Ecto neural progenitor cell (in vitro differentiated cells): ENCODE measurements at regions not wholly inside any gene's neighbourhood (a gene's known extent, or its start where the extent isn't known, plus 50 kb on each side); places are given as distances from the start of the nearest gene placed in this dataset.

Source experiments
- DNase-seq: peaks from one replicate; pipeline ENCODE4 v3.0.0-alpha.2; 2018; ENCODE audit warnings: low spot score

DNA sequence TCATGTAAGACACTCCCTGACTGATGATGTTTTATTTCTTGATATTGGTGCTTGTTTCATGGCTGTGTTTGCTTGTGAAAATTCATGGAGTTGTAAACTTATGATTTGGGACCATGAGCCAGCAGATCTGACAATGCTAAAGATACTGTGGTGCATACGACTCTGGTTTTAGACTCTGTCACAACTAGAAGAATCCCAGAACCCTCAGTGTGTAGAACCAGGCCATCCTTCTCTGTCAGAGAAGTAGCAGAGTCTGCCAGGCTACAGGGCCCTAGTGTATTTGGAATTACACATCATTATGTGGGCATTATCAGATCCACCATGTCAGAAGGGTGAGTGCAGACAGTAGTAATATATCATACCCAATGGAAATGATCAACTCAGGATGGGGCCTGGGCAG, 209.8 kb upstream of the POU2AF2 start:
- DNase-seq = no peak

DNA sequence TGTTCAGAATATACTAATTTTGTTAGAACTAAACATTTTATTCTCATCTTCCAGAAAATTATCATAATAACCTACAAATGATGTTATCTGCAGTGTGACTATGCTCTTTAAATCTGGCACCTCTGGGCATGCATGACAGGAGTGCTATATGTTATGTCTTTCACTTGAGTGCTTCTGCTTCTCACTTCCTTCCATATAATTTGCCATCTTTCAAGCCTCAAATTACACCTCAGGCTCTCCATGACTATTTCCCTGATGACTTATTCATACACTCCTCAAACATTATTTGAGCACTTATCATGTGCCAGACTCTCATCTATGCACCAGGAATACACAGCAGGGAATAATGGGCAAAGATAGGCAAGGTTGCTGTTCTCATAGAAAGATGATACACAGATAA, 219.3 kb upstream of the POU2AF2 start:
- DNase-seq = no peak

DNA sequence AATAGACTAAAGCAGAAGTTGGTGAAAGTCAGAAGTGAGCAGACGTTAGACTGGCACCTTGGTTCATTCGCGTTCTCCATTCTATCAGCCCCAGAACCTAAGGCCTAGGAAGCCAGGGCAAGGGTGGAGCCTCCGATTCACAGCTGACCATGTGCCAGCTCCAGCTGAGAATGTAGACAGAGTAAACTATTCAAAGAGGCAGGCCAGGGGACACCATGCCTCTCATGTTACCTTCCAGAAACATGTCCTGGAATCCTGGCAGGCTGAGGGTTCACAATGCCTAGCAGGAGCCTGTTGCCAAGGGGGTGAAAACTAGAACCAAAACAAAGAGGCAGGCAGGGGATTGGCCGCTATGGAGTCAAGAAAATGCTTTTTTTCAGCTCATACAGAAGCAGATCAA, 224.4 kb upstream of the POU2AF2 start:
- no peak for DNase-seq

DNA sequence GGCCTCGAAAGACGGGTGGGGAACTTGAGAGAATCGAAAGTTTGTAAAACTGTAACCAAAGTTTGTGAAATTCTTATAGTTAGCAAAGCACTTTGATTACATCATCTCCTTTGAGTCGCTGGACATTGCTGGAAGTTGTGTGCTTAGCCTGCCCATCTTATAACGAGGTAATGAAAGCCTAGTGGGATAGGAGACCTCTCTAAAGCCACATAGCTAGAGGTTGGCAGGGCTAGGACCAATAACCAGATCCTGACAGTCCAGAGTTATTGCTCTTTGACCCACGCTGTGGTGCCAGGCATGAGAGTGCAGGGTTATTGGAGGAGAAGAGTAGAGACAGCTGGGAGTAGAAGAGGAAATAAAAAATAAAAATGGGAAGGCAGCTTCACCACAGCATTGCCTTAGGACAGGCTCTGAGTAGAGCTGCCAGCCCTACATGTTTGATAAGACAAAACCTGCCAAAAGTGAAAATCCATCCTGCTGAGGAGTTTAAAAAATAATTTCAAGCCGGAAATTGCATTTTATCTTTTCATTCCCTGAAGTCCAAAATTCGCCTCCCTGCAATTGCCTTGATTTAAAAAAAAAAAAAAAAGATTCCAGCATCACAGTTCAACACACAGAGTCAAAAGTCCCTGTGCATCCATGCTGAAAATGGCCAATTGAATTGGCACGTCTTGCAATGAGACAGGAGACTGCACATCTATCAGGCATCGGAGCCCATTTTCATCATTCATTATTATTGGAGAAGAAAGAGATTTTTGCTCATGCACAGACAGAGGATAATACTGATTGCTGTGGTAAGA, 225.5 kb upstream of the POU2AF2 start:
- no peak for DNase-seq

DNA sequence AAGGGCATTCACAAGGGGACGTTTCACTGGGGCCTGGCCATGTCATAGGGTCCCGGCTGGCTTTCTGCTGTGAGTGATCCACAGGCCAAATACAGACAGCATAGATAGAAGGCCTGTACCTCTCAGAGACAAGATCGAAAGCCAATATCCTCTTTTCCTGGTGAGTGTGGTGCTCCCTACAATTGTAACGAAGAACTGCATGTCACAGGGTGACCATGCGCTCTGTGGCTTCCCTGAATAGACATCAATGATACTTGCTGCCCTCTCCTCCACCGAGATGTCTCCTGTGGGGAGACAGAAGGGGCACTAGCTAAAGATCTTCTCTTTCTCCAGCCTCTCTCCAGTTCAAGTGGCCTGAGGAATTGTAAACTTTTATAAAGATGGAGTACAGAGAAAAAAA, 226.1 kb upstream of the POU2AF2 start:
- no peak for DNase-seq

DNA sequence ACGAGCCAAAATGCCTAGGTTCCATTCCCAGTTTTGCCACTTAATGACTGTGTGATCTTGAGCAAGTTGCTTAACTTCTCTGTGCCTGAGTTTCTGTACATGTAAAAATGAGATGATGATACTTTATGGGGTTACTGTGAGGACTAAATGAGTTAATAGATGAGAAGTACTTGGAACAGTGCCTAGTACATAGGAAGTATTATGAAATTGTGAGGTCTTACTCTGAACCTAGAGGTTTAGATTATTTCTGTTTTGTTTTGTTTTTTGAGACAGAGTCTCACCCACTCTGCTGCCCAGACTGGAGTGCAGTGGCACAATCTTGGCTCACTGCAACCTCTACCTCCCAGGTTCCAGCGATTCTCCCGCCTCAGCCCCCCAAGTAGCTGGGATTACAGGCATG, 227.0 kb upstream of the POU2AF2 start:
- DNase-seq = no peak

DNA sequence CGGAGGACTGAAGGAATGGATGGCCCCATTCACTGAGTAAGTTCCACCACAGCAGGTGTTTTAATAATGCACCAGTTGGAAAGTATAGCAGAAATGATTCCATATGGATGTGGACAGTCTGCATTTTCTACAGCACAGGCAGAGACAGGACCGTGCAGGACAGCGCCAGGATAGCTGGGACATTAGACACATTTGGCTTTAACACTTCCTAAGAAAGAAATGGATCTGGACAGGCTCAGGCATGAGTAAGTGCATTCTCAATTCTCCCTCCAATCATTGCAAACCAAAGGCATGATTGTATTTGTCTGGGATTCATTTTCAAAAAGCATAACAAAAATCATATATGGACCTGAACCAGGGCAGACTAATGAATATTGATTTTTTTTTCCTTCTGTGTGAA, 233.0 kb upstream of the POU2AF2 start:
- DNase-seq = no peak

DNA sequence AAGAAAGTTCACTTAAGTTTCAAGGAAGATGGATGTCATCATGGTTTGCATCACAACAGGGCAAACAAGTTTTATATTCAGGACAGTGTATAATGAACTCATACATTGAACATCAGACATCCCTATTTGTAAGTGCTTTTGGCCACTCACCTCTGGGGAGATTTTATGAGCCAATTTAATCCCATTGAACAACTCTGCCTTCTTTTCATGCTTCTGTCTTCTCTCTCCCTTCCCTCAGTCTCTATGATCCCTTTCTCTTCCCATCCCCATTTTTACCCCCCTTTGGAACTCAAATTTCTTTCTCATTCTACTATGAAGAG, 234.3 kb upstream of the POU2AF2 start:
- DNase-seq = no peak

DNA sequence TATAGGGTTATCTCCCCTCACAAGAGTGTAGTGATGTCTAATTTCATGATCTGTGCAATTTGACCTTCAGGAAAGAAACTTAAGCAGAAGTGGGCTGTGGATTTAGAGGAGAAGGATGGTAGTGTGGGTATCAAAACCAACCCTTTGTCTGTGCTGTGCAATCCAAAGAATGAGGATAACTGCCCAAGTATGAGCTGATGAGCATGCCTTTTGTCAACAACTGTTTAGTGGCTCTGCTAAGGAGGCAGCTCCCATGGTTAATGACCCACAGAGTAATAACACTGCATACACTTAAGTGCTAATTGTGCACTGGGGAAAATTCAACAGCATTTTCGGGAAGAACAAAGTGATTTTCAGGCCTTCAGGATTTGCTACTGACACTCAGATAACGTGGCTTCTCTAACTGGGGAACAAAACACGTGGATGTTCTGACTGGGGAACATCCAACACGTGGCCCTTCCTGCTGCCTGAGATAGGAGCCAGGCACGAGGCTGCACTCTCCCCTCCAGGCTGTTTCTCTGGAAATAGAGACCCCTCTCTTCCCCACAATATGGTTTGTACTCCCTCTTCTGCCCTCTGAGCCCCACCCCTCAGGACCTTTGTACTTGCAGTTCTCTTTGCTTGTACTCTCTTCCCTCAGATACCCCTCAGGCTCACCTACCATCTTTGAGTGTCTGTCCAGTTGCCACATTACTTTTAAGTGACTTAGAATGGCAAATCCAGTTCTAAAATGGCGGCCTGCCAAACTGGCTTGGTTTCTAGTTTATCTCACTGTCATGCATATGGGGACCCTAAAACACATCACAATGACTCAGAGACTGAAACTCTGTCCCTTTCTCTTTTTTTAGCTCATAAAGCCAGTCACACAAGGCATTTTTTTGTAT, 234.9 kb upstream of the POU2AF2 start:
- no peak for DNase-seq

DNA sequence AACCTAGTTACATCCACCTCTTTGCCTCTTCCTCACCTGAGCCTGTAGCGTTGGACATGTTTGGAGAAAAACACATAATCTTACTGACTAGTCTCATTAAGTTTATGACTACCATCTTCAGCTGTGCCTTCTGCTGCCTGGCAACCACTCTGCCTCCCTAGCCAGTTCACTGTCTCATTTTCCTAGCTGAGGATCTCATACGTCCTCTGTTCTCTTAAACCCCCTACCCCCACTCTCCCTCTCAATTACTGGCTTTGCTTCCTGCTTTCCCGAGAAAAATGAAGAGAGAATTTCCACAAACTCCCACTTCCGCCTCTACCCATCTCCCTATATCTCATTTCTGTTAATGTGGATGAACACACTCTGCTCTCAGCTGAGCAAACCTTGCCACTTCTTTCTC, 239.3 kb upstream of the POU2AF2 start:
- no peak for DNase-seq

DNA sequence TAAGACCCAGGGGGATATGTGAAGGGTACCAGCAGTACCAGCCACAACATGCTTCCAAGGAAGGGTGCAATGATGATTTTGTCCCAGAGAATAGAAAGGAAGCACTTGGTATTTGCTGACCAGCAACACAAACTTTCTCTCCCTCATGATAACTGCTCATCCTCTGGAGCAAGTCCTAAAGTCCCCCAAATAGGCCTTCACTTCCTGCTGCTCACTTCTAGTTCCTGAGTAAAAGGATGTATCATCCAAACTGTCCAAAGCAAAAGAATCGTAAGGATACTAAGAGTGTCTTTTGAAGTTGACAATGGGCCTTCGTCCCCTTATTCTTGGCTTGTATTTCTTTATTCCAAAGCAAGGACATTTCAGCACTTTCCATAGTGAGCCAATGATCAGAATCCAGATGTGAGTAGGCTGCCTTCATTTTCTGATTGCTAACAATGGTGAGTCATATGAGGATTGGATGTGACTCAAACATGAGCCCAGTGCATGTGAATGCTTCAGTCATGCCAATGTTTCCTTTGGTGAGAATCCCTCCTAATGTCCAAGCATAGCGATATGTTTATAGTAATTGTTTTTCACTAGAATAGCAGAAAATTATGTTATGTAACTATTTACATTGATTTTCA, 243.4 kb upstream of the POU2AF2 start:
- no peak for DNase-seq

DNA sequence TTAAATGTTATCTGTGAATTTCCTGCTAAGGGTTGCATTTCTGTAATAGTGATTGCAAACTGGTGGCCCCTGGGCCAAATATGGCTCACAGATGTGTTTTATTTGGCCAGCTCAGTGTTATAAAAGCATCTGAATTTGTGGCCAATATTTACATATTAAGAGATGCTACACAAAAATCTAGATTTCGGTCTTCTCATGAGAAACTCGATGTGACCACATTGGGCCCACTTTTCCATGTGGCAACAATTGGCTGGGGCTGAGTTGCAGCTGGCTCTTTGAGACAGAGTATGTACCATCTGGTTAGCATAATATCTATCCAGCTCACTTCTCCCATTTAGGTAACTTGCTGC, 244.5 kb upstream of the POU2AF2 start:
- DNase-seq = no peak

DNA sequence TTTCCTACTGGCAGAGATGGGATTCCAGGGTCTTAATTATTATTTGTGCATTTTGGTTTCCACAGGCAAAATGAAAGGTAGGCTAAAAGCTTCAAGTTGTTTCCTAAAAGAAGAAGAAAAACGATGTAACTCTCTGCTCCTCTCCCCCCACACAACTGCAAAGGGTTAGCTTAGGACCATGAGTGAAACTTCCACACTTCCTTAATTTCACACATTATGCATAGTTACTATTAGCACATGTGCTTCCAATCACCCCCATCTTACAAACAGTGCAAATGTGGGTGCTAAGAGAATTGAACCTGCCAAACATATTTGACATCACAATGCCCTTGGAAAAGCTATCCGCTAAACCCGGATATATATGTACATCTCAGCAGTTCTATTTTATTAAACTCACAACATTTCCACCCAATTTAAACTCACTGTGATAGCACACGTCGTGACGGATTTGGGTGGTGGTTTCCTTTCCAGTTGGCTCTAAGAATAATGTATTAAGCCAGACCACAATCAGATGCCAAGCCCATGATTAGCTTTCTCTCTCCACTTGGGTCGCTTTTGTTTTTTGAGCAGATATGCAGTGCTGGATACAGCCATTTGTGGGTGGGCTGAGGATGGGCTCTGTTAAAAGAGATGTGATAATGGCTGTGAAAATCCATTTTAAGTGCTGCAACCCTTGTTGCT, 245.0 kb upstream of the POU2AF2 start:
- DNase-seq = no peak

DNA sequence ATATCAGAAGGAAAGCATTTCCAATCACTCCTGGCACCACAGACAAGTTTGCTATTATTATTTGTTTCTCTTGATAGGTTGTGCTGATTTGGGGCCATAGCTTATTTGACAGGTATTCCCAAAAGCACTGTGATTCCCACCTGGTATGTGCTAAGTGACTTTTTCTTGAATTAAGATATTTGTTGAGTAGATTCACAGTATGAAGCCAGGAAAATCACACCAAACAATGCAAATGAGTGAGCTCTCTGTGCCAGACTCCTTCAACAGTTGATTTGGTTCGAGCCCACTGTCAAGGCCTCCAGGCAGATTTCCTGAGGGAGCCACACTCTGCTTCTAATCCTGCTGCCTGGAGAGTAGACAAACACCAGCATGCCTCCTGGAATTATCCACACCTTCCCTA, 253.0 kb upstream of the POU2AF2 start:
- DNase-seq = no peak

DNA sequence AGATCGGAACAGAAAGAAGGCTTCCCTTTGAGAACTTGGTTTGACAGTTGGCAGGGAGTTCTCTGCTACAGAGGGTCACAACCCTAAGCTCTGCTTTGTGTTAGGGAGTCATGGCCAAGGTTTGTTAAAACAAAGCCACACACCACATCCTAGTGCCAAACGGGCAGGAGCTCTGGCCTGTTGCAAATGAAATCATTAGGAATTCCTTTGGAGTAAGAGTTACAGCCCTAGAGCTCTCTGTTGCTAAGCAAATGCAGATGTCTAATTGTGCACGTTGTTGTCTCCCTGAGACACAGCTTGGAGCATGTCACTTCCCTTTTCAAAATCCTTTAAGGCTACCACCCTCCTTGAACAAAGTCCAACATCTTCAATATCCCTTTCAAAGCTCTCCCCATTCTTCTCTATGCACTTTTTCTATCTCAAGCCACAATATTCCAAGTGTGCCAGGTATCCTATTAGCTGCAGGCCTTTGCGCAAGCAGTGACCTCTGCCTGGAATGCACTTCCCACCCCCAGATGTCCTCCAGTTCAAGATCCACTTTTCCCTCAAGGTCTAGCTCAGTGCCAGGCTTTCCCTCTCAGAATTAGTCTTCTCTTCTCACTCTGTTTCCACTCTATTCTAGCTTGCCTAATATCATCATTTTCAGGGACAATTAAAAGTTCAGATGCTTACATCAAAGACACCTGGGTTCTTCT, 253.7 kb upstream of the POU2AF2 start:
- DNase-seq = no peak

DNA sequence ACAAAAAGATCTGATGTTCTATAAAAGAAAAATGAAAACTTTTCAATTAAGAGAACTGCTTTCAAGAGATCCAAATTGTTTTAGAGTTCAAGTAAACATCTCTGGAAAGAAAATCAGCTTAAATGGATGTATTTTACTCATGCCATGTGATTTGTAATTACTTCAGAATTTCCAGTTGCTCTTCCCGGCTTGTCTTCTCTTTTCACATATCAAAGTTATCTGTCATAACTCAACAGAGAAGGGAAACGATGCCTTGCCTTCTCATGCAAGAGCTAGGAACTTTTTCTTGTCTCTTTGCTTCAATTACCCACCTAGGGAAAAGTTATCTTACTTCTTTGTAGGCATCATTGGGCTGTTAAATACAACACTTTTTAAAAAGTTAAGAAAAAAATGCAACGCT, 255.2 kb upstream of the POU2AF2 start:
- no peak for DNase-seq

DNA sequence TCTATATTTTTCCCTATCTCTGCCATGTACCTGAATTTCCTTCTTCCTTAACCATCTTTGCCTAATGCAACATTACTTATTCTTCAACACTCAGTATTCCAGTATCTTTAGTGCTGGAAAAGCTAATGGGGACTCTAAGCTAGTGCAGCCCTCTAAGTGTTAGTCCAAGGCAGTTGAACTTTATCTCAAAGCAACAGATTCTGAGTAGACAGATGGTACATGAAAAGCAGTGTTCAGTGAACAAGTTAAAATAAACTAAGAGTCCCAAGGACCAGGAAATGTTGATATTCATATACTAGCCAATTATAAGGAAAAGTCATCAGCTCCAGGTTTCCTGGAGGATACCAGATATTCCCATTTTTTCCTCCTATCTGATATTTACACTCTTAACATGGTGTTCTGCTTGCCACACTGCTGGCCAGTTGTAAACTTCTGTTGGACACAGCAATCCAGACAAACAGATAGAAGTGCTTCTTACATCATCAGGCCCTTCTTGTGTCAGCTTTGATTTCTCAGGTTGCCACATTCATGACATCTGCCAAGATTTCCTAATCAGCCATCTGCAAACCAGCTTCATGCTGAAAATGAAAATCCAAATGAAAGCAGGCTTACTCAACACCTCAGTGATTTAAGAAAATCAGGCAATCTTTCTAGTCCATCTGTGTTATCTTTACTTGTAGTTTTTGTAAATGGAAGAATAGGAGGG, 255.9 kb upstream of the POU2AF2 start:
- DNase-seq = no peak

DNA sequence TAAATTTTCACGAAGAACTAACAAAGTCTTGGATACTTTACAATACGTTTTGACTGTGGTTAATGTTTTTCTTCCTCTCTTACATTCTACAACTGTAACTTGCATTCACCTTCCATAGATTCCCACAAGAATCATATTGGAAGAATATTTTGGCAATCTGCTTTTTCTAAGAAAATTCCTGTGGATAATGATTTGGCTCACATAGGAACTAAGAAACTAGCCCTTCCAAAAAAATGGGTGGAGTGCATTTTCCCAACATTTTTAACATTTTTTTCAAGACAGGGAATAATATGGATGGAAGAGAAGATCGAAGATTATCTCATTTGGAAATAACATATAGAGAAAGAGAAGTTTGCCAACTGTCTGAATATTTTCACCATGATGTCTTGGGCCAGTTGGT, 256.9 kb upstream of the POU2AF2 start:
- no peak for DNase-seq

DNA sequence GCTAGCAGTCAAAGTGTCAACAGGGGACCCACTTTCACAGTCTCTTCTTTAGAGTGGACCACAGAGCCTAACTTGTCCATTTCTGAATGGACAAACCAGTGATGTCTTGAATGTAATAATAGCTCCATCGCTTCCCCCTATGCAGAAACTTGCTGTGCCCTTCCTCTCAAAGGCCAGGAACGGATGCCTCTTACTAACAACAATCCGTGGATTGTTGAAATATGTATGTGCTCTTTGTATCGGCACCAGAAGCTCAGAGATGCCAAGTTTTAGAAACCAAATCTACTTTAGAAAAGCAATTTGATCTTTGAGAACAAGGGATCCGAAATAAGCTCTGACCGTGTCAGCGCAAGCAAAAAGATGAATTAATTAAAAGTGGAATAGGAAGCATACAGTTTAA, 259.5 kb upstream of the POU2AF2 start:
- no peak for DNase-seq

DNA sequence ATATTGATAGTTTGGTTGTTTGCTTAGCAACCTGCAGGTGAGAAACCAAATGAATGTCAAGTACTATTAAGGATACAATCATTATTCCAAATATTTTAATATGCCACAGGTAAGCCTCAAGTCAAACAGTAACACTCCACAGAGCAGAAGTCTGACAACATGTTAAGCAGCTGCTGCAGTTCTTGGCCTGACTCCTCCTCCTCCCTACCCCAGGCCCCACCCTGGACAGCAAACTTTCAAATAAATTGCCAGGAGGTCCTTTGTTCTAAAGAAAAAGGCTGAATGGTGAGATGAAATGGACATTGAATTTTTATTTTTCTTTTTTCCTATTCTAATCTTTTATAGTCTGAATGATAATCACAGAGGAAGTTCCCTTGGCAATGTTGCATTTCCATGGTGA, 260.0 kb upstream of the POU2AF2 start:
- DNase-seq = no peak

DNA sequence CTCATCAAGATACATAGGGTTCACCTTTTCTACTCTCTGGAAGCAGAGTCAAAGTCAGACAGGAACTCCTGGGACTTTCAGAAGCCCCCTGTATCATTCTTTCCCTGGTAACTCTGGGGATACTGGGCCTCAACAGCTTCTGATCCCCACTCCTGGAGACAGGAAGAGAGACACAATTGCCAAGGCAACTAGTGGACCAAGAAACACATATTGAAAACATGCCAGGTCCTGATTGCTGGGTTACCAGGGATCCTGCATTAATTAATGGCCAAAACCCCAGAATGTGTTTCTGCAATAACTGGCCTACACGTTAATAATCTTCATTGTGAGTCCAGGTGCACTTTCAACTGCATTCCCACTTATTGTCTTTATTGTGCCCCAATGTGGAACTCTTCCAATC, 260.8 kb upstream of the POU2AF2 start:
- no peak for DNase-seq

DNA sequence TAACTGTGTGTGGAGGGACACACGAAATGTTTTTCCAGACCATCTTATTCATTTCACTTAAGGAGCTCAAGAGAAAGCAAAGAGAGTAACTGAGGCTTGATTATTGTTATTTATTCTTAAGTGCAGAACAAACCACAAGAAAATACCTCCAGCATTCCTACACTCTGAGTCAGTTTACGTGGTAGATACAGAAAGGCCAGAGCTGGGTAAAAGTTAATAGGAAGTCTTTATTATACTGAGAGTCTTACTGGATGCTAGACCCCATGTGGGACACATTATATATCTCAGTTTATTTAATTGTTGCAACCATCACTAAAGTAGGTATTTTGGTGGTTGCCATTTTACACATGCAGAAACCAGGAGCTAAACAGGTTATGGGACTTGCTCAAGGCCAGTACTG, 261.4 kb upstream of the POU2AF2 start:
- DNase-seq = no peak
